WERI-Rb-1 (cell line): ENCODE measurements at regions not wholly inside any gene's neighbourhood (a gene's known extent, or its start where the extent isn't known, plus 50 kb on each side); places are given as distances from the start of the nearest gene placed in this dataset.
A peak's percentile ranks its signal among the peaks of the same experiment; 100 is the strongest.

ENCODE experiments used
- DNase-seq: peaks from one replicate; pipeline ENCODE4 v3.0.0-alpha.2; 2020
- H3K27ac ChIP-seq: fragments of 250-450 bp; sonication (Bioruptor Pico); 2 replicates; pipeline ENCODE4 v1.5.1; 2020; ENCODE audit warnings: mild to moderate bottlenecking, moderate library complexity
- H3K27me3 ChIP-seq: fragments of 250-450 bp; sonication (Bioruptor Pico); 2 replicates; pipeline ENCODE4 v1.5.1; 2021; ENCODE audit warnings: mild to moderate bottlenecking, low read depth, moderate library complexity; ENCODE audit not compliant: insufficient read depth, severe bottlenecking
- H3K36me3 ChIP-seq: fragments of 250-450 bp; sonication (Bioruptor Pico); 2 replicates; pipeline ENCODE4 v1.5.1; 2020; ENCODE audit warnings: mild to moderate bottlenecking, moderate library complexity
- H3K4me3 ChIP-seq: 2 replicates; pipeline ENCODE4 v1.5.1; 2011; ENCODE audit warnings: low read depth, mild to moderate bottlenecking, control low read depth, low read length
- H3K9me3 ChIP-seq: fragments of 250-450 bp; sonication (Bioruptor Pico); 2 replicates; pipeline ENCODE4 v1.5.1; 2021; ENCODE audit warnings: mild to moderate bottlenecking, moderate library complexity; ENCODE audit not compliant: severe bottlenecking
- TF ChIP-seq, protein P1 (sequence below): IDR thresholded peaks from 2 replicates; pipeline ENCODE4 v1.5.1; 2011; ENCODE audit warnings: low read depth, mild to moderate bottlenecking, control low read depth, inconsistent platforms, low read length

- no peak overlapping the region for H3K27ac ChIP-seq
- TF ChIP-seq, protein P1, sequence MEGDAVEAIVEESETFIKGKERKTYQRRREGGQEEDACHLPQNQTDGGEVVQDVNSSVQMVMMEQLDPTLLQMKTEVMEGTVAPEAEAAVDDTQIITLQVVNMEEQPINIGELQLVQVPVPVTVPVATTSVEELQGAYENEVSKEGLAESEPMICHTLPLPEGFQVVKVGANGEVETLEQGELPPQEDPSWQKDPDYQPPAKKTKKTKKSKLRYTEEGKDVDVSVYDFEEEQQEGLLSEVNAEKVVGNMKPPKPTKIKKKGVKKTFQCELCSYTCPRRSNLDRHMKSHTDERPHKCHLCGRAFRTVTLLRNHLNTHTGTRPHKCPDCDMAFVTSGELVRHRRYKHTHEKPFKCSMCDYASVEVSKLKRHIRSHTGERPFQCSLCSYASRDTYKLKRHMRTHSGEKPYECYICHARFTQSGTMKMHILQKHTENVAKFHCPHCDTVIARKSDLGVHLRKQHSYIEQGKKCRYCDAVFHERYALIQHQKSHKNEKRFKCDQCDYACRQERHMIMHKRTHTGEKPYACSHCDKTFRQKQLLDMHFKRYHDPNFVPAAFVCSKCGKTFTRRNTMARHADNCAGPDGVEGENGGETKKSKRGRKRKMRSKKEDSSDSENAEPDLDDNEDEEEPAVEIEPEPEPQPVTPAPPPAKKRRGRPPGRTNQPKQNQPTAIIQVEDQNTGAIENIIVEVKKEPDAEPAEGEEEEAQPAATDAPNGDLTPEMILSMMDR: no peak
- DNase-seq: no peak
These were observed 307.5 kb upstream of the HS6ST1 start for GRCh38 chr2:128625963-128626759.

GRCh38 chr2:128626760-128627511, 308.3 kb upstream of the HS6ST1 start:
- Histone ChIP-seq H3K27ac (no peak overlapping the region), H3K9me3 (no peaks in the 10 kb centered on the region), H3K27me3 (no peaks in the 10 kb centered on the region), H3K36me3 (no peaks in the 10 kb centered on the region), H3K4me3 (no peak overlapping the region; the same call in 1 of the 2 replicates)
- peak; percentile 85 for DNase-seq
- TF ChIP-seq, protein P1: no peak

More at GRCh38 chr2:128625963-128626759, 307.5 kb upstream of the HS6ST1 start:
- no peaks in the 10 kb centered on the region for H3K9me3 ChIP-seq
- H3K36me3 ChIP-seq: no peaks in the 10 kb centered on the region
- no peaks in the 10 kb centered on the region for H3K27me3 ChIP-seq
- no peak overlapping the region for H3K4me3 ChIP-seq

GRCh38 chr2:128628206-128628605, 309.5 kb upstream of the HS6ST1 start:
- no peak overlapping the region for H3K4me3 ChIP-seq
- H3K9me3 ChIP-seq: no peaks in the 10 kb centered on the region
- TF ChIP-seq, protein P1: no peak
- no peaks in the 10 kb centered on the region for H3K27me3 ChIP-seq
- H3K27ac ChIP-seq: no peak overlapping the region
- DNase-seq: no peak
- H3K36me3 ChIP-seq: no peaks in the 10 kb centered on the region

GRCh38 chr2:128628996-128629395, 310.3 kb upstream of the HS6ST1 start:
- Histone ChIP-seq H3K4me3 (no peak overlapping the region), H3K9me3 (no peaks in the 10 kb centered on the region), H3K27ac (no peak overlapping the region), H3K27me3 (no peaks in the 10 kb centered on the region), H3K36me3 (no peaks in the 10 kb centered on the region)
- TF ChIP-seq, protein P1: no peak
- DNase-seq: no peak

- Histone ChIP-seq H3K36me3 (no peaks in the 10 kb centered on the region), H3K4me3 (no peak overlapping the region), H3K27me3 (no peaks in the 10 kb centered on the region), H3K27ac (no peak overlapping the region), H3K9me3 (no peaks in the 10 kb centered on the region)
- TF ChIP-seq, protein P1: no peak
- DNase-seq: no peak
These were observed 312.5 kb upstream of the HS6ST1 start for GRCh38 chr2:128630974-128631697.
